ENCODE measurements at regions not wholly inside any gene's neighbourhood (a gene's known extent, or its start where the extent isn't known, plus 50 kb on each side); places are given as distances from the start of the nearest gene placed in this dataset.

DNA sequence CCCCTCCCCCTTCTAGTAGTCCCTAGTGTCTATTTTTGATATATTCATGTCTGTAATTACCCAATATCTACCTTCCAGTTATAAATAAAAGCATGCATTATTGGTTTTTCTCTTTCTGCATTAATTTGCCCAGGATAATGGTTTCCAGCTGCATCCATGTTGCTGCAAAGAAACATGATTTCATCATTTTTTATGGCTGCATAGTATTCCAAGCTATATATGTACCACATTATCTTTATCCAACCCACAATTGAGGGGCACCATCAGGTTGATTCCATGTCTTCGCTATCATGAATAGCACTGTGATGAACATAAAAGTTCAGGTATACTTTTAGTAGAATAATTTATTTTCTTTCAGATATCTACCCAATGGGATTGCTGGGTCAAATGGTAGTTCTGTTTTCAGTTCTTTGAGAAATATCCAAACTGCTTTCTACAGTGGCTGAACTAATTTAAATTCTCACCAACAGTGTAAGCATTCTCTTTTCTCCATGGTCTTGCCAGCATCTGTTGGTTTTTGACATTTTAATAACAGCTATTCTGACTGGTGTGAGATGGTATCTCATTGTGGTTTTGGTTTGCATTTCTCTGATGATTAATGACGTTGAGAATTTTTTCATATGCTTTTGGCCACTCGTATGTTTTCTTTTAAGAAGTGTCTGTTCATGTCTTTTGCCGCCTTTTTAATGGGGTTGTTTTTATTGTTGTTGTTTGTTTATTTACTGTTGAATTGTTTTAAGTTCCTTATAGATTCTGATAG, 746.1 kb upstream of the MEF2C start:
- no peak for FAIRE-seq
- DNase-seq (ENCODE audit: insufficient read length), result no peak
- TF ChIP-seq POLR2AphosphoS5 (IDR thresholded peaks at IDR 0.05; ENCODE audit: low read depth, low read length), result no peak
- TF ChIP-seq TAF1 (IDR thresholded peaks at IDR 0.05; ENCODE audit: borderline replicate concordance, low read depth, low read length), result no peak
- no peak for TF ChIP-seq POLR2A (IDR thresholded peaks at IDR 0.05; ENCODE audit: low read depth, low read length)

DNA sequence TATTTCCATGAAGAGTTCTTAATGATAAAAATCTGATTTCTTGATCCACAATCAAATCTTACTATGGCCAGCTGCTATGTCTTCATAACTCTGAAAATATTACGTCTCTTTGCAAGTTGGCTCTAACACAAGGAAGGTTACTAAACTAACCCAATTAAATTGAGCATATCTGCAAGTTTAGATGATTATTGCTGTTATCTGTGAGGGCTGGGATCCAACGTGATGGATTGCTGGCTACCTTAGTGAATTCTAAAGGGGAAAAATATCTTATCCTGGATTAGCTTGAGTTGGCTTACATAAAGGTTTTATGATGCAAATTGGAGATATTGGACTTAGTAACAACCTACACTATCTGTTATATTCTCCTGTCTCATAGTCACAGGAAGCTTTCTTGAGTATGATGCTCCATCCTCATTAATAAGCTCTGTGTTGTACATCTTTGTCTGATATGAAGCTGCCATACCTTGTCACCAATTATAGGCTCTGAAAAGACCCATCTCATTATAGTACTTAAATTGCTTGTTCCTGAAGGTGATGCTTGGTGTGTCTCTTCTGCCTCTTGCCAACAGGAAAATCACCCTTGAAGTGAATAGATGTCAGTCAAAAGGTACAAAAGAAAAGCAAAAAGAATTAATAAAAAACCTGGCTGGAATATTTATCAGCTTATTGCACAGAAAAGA, 733.0 kb upstream of the MEF2C start:
- no peak for DNase-seq (ENCODE audit: insufficient read length)
- no peak for FAIRE-seq

DNA sequence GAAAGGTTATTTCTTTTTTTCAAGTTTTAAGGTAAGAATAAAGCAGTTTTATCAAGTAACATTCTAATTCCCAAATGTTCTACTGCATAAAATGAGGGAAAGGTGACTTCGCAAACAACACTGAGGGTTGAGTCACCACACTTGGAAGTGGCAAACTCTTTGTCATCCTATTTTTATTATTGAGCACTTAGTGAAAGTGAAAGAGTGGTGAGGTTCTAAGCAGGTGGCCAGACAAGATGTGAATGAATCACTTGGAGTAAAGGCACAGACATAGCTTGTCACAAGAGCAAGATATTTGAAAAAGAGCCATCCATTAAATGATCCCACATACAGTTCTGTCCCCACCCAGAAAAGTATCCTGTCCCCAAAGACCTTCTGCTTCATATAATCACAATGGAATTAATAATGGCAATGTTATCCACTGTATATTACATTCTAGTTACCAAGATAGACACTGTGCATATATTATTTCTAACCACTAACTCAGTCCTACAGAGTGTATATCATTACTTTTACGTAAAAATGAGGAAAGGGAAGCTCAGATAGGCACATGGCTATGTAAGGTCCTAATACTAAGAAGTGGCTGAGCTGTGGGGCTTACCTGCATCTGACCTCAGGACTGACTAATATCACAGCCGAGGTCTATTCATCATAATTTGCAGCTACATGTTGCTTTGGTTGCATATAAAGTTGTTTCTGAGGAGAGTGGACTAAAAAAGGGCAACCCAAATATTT, 730.4 kb upstream of the MEF2C start:
- TF ChIP-seq POLR2A (IDR thresholded peaks at IDR 0.05; ENCODE audit: low read depth, low read length), result no peak
- no peak for TF ChIP-seq TAF1 (IDR thresholded peaks at IDR 0.05; ENCODE audit: borderline replicate concordance, low read depth, low read length)
- no peak for TF ChIP-seq POLR2AphosphoS5 (IDR thresholded peaks at IDR 0.05; ENCODE audit: low read depth, low read length)
- FAIRE-seq, result peak; percentile 67
- peak; percentile 6 for DNase-seq (ENCODE audit: insufficient read length)

More for the DNA sequence above, 733.0 kb upstream of the MEF2C start:
- no peak for TF ChIP-seq POLR2AphosphoS5 (IDR thresholded peaks at IDR 0.05; ENCODE audit: low read depth, low read length)
- no peak for TF ChIP-seq TAF1 (IDR thresholded peaks at IDR 0.05; ENCODE audit: borderline replicate concordance, low read depth, low read length)
- TF ChIP-seq POLR2A (IDR thresholded peaks at IDR 0.05; ENCODE audit: low read depth, low read length), result no peak

DNA sequence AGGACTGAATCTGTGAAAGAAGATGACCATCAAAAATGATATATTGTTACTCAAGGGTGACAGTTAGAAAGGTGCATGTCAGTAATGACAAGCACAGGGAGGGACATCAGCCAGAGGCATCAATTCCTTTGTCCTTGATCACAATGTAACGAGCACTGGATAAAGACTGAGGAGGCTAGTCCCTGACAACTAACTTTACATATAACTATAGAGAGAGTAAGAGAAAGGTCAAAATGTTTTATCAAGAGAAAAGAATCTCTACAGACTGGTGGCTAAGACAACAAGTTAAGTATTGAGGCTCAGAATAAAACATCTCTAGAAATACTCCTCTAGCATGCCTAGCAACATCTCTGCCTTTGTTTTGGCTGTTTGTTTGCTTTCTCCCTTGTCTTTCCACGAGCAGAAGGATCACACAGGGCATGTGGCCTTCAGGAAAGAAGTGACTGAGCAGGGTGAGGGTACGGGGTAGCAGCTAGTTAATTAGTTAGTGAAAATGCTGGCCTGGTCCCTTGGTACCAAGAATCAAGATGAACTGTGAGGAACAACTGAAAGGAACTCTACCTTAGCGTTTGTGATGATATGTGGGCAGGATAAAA, 724.1 kb upstream of the MEF2C start:
- FAIRE-seq, result no peak
- TF ChIP-seq TAF1 (IDR thresholded peaks at IDR 0.05; ENCODE audit: borderline replicate concordance, low read depth, low read length) (no peak), POLR2A (IDR thresholded peaks at IDR 0.05; ENCODE audit: low read depth, low read length) (no peak), POLR2AphosphoS5 (IDR thresholded peaks at IDR 0.05; ENCODE audit: low read depth, low read length) (no peak)
- DNase-seq (ENCODE audit: insufficient read length), result no peak

DNA sequence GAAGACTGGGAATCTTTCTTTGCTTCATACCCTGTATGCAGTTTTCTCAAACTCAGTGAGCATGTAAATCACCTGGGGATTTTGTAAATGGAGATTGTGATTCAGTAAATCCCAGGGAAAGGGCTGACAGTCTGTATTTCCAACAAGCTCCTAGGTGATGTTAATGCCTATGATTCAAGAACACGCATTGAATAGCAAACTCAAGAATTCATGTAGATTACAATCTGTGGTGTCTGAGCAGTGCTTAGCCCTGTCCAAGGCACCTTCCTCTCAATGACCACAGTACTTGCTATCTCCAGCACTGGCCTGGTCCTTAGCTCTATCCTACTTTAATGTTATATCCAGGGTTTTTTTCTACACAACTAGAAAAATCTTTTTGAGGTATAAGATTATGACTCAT, 721.4 kb upstream of the MEF2C start:
- TF ChIP-seq POLR2AphosphoS5 (IDR thresholded peaks at IDR 0.05; ENCODE audit: low read depth, low read length), result no peak
- no peak for TF ChIP-seq TAF1 (IDR thresholded peaks at IDR 0.05; ENCODE audit: borderline replicate concordance, low read depth, low read length)
- no peak for TF ChIP-seq POLR2A (IDR thresholded peaks at IDR 0.05; ENCODE audit: low read depth, low read length)
- DNase-seq (ENCODE audit: insufficient read length) (no peak), FAIRE-seq (no peak)

DNA sequence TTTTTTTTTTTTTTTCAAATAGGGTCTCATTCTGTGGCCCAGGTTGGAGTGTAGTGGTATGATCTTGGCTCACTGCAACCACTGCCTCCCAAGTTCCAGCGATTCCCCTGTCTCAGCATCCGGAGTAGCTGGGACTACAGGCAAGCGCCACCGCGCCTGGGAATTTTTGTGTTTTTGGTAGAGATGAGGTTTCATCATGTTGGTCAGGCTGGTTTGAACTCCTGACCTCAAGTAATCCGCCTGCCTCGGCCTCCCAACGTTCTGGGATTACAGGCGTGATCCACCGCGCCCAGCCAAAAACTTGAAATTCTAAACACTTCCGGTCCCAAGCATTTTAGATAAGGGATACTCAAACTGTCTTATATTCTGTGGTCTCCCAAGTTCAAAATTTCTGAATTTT, 718.9 kb upstream of the MEF2C start:
- FAIRE-seq (no peak), DNase-seq (ENCODE audit: insufficient read length) (no peak)
- TF ChIP-seq TAF1 (IDR thresholded peaks at IDR 0.05; ENCODE audit: borderline replicate concordance, low read depth, low read length) (no peak), POLR2AphosphoS5 (IDR thresholded peaks at IDR 0.05; ENCODE audit: low read depth, low read length) (no peak), POLR2A (IDR thresholded peaks at IDR 0.05; ENCODE audit: low read depth, low read length) (no peak)

DNA sequence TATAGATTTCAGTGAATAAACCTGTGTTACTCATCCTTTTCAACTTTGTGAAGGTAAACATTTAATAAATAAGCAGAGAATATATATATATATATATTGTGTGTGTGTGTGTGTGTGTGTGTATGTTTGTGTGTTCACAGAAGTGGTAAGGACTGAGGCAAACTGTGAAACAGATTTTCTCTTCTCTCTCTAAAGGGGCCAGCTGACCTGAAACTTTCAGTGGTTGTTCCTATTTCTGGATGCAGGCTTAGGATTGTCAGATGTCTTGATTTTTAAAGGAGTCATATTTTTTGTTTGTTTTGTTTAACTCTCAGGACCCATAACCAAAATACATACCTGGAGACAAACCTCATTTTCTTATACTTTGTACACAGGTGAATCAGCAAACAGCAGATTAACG, 714.9 kb upstream of the MEF2C start:
- FAIRE-seq, result no peak
- TF ChIP-seq TAF1 (IDR thresholded peaks at IDR 0.05; ENCODE audit: borderline replicate concordance, low read depth, low read length), result no peak
- no peak for TF ChIP-seq POLR2AphosphoS5 (IDR thresholded peaks at IDR 0.05; ENCODE audit: low read depth, low read length)
- no peak for TF ChIP-seq POLR2A (IDR thresholded peaks at IDR 0.05; ENCODE audit: low read depth, low read length)
- DNase-seq (ENCODE audit: insufficient read length), result no peak

DNA sequence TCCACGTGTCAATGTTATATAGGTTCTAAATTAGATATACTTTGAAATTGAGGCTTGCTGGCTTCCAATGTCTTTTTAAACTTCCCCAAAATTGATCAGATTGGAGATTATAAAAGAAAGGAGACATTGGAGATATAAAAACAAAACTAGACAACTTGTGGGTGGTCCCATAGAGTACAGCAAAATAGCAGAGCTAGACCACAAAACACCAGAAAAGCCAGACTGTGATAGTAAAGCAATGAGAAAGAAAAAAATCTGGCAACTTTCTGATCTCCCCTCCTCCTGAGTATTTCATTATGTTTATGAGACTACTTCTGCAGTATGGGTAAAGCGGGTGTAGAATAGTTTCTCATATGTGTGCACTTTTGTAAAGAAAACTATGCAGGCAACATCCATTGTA, 713.8 kb upstream of the MEF2C start:
- TF ChIP-seq POLR2A (IDR thresholded peaks at IDR 0.05; ENCODE audit: low read depth, low read length), result no peak
- FAIRE-seq, result no peak
- no peak for DNase-seq (ENCODE audit: insufficient read length)

DNA sequence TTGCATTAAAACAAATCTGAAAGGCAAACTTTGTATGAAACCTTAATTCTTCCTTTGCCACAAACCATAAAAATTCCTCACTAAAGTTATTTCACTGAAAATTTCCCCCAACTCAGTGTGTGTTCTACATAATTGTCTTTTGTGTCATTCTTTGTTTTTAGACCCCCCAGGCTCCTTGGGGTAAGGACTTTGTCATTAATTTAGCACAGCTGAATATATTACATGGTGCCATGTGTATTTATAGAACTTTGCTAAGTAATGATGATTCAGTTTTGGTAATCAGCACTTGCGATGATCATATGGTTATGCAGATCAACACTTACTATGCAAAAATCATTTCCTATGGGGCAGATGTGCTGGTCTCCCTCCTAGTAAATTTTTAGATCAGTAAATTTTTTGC, 712.1 kb upstream of the MEF2C start:
- TF ChIP-seq POLR2A (IDR thresholded peaks at IDR 0.05; ENCODE audit: low read depth, low read length), result no peak
- TF ChIP-seq POLR2AphosphoS5 (IDR thresholded peaks at IDR 0.05; ENCODE audit: low read depth, low read length), result no peak
- no peak for TF ChIP-seq TAF1 (IDR thresholded peaks at IDR 0.05; ENCODE audit: borderline replicate concordance, low read depth, low read length)
- FAIRE-seq, result no peak
- DNase-seq (ENCODE audit: insufficient read length), result no peak

DNA sequence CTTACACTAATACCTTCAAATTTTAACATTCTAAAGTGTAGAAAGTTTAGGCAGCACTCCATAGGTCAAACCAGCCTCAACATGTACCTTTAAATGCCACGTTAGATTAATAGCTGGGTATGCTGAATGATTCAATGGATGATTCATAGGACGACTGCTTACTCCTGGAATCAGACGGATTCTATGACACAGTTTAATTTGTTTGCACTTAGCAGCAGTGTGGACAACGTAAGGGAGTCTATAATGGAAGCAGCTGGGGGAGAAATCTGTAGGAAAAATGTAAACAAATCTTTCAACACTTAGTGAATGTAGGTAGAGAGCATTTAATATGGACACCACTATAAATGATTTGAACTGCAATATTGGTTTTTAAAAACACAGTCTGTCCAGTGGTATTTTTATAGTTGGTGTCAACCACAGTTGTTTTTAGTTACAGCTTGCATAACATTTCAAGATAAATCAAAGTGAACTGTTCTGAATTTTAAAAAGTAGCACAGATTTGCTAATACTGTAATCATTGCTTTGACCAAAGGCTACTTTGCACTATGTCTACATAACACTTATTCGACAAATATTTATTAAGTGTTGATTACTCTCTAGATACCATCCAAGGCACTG, 701.5 kb upstream of the MEF2C start:
- FAIRE-seq (peak; percentile 21), DNase-seq (ENCODE audit: insufficient read length) (no peak)
- no peak for TF ChIP-seq TAF1 (IDR thresholded peaks at IDR 0.05; ENCODE audit: borderline replicate concordance, low read depth, low read length)
- TF ChIP-seq POLR2A (IDR thresholded peaks at IDR 0.05; ENCODE audit: low read depth, low read length), result no peak
- no peak for TF ChIP-seq POLR2AphosphoS5 (IDR thresholded peaks at IDR 0.05; ENCODE audit: low read depth, low read length)

DNA sequence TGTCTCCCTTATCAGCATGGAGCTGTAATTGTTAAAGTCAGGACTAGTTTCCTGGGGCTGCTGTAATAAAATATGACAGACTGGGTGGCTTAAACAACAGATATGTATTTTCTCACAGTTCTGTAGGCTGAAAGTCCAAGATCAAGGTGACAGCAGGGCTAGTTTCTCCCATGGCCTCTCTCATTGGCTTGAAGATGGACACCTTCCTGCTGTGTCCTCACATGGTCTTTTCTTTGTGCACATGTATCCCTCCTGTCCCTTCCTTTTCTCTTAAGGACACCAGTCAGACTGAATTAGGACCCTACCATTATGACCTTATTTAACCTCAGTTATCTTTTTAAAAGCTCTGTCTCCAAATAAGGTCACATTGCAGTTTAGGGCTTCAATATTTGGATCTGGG, 700.5 kb upstream of the MEF2C start:
- DNase-seq (ENCODE audit: insufficient read length) (no peak), FAIRE-seq (no peak)
- TF ChIP-seq POLR2AphosphoS5 (IDR thresholded peaks at IDR 0.05; ENCODE audit: low read depth, low read length) (no peak), TAF1 (IDR thresholded peaks at IDR 0.05; ENCODE audit: borderline replicate concordance, low read depth, low read length) (no peak), POLR2A (IDR thresholded peaks at IDR 0.05; ENCODE audit: low read depth, low read length) (no peak)

All from GM12892 (cell line).